ENCODE measurements at regions not wholly inside any gene's neighbourhood (a gene's known extent, or its start where the extent isn't known, plus 50 kb on each side); places are given as distances from the start of the nearest gene placed in this dataset.
"Not testable (repeated sequence)": the region's sequence is repeated elsewhere in the genome, so short reads cannot be mapped to it uniquely, and the experiment has no call there.

- DNase-seq (ENCODE audit: low read depth): no peak
- TF ChIP-seq CTCF (conservative IDR thresholded peaks at IDR 0.05; ENCODE audit: low read length): no peak
These were observed 93.7 kb upstream of the SGCG start for GRCh38 chr13:23086968-23087623.

GRCh38 chr13:23087880-23088279 is 92.9 kb upstream of the SGCG start:
- DNase-seq (ENCODE audit: low read depth): peak; percentile 6
- TF ChIP-seq CTCF (conservative IDR thresholded peaks at IDR 0.05; ENCODE audit: low read length): peak; percentile 63
- no peak overlapping the region for H3K4me3 ChIP-seq (ENCODE audit: low read length)

More at GRCh38 chr13:23086968-23087623, 93.7 kb upstream of the SGCG start:
- H3K4me3 ChIP-seq (ENCODE audit: low read length): no peak overlapping the region

GRCh38 chr13:23098161-23098907 is 82.4 kb upstream of the SGCG start:
- DNase-seq (ENCODE audit: low read depth): peak; percentile 18
- no peak for TF ChIP-seq CTCF (conservative IDR thresholded peaks at IDR 0.05; ENCODE audit: low read length)
- H3K4me3 ChIP-seq (ENCODE audit: low read length): no peak overlapping the region

GRCh38 chr13:23105051-23105450 is 75.7 kb upstream of the SGCG start:
- no peak overlapping the region for H3K4me3 ChIP-seq (ENCODE audit: low read length)
- TF ChIP-seq CTCF (conservative IDR thresholded peaks at IDR 0.05; ENCODE audit: low read length): no peak
- DNase-seq (ENCODE audit: low read depth): no peak

- no peak overlapping the region for H3K4me3 ChIP-seq (ENCODE audit: low read length)
- no peak for DNase-seq (ENCODE audit: low read depth)
- no peak for TF ChIP-seq CTCF (conservative IDR thresholded peaks at IDR 0.05; ENCODE audit: low read length)
These were observed 73.1 kb upstream of the SGCG start for GRCh38 chr13:23107665-23108064.

GRCh38 chr13:23119131-23119530 is 61.6 kb upstream of the SGCG start:
- no peak overlapping the region for H3K4me3 ChIP-seq (ENCODE audit: low read length)
- no peak for TF ChIP-seq CTCF (conservative IDR thresholded peaks at IDR 0.05; ENCODE audit: low read length)
- no peak for DNase-seq (ENCODE audit: low read depth)

GRCh38 chr13:23127540-23127939 is 53.2 kb upstream of the SGCG start:
- DNase-seq (ENCODE audit: low read depth); H3K4me3 ChIP-seq (ENCODE audit: low read length): not testable (repeated sequence)

Measured in AG10803 (cell line).